DOHH2 (cell line): ENCODE measurements at regions not wholly inside any gene's neighbourhood (a gene's known extent, or its start where the extent isn't known, plus 50 kb on each side); places are given as distances from the start of the nearest gene placed in this dataset.

Source experiments
- H3F3A ChIP-seq: fragments of 200-600 bp; sonication (generic), shearing (Covaris generic); 2 replicates; pipeline ENCODE4 v1.6.0; 2016; ENCODE audit warnings: antibody characterized with exemption, mild to moderate bottlenecking; ENCODE audit not compliant: control insufficient read depth, insufficient read depth
- H3K27ac ChIP-seq: fragments of 200-600 bp; sonication (generic); 2 replicates; pipeline ENCODE4 v1.5.1; 2014; ENCODE audit warnings: low read depth, mild to moderate bottlenecking, low read length, moderate library complexity
- H3K27me3 ChIP-seq: fragments of 200-600 bp; sonication (generic); 2 replicates; pipeline ENCODE4 v1.6.1; 2014; ENCODE audit warnings: mild to moderate bottlenecking, low read length, mixed read lengths; ENCODE audit not compliant: control insufficient read depth
- H3K36me3 ChIP-seq: fragments of 200-600 bp; sonication (generic); 2 replicates; pipeline ENCODE4 v1.6.1; 2014; ENCODE audit warnings: mild to moderate bottlenecking, low read length, moderate library complexity, mixed read lengths; ENCODE audit not compliant: control insufficient read depth
- H3K4me1 ChIP-seq: fragments of 200-600 bp; sonication (generic); 2 replicates; pipeline ENCODE4 v1.6.1; 2014; ENCODE audit warnings: mild to moderate bottlenecking, low read length, mixed read lengths; ENCODE audit not compliant: control insufficient read depth
- H3K4me2 ChIP-seq: fragments of 200-600 bp; sonication (generic); 2 replicates; pipeline ENCODE4 v1.6.0; 2014; ENCODE audit warnings: mild to moderate bottlenecking, low read length, moderate library complexity
- H3K4me3 ChIP-seq: fragments of 200-600 bp; sonication (generic); 2 replicates; pipeline ENCODE4 v1.5.1; 2014; ENCODE audit warnings: mild to moderate bottlenecking, low read length, mixed read lengths
- H3K79me2 ChIP-seq: fragments of 200-600 bp; sonication (generic); 2 replicates; pipeline ENCODE4 v1.6.1; 2014; ENCODE audit warnings: mild to moderate bottlenecking, low read length, mixed read lengths; ENCODE audit not compliant: control insufficient read depth
- H3K9me2 ChIP-seq: fragments of 200-600 bp; sonication (generic); replicated peaks from 2 replicates; pipeline ENCODE4 v1.6.1; 2014; ENCODE audit warnings: mild to moderate bottlenecking, low read length, mixed read lengths; ENCODE audit not compliant: control insufficient read depth
- H3K9me3 ChIP-seq: fragments of 200-600 bp; sonication (generic); 2 replicates; pipeline ENCODE4 v1.6.1; 2014; ENCODE audit warnings: antibody characterized with exemption, low read length, mixed read lengths; ENCODE audit not compliant: control insufficient read depth, insufficient read depth
- H4K20me1 ChIP-seq: fragments of 200-600 bp; sonication (generic); 2 replicates; pipeline ENCODE4 v1.6.0; 2014; ENCODE audit warnings: low read depth, mild to moderate bottlenecking, antibody characterized with exemption, low read length, moderate library complexity; ENCODE audit not compliant: control insufficient read depth, insufficient read depth
- EZH2phosphoT487 ChIP-seq: fragments of 200-600 bp; sonication (generic); IDR thresholded peaks from 2 replicates; pipeline ENCODE4 v1.6.1; 2017; ENCODE audit warnings: borderline replicate concordance, mild to moderate bottlenecking, antibody characterized with exemption, low read length, moderate library complexity, mixed read lengths
- TF ChIP-seq, protein P1 (sequence below): fragments of 200-600 bp; sonication (generic); IDR thresholded peaks from one replicate; pipeline ENCODE4 v1.5.1; 2014; ENCODE audit warnings: antibody characterized with exemption, mild to moderate bottlenecking, low read depth, low read length; ENCODE audit not compliant: poor library complexity, severe bottlenecking

DNA sequence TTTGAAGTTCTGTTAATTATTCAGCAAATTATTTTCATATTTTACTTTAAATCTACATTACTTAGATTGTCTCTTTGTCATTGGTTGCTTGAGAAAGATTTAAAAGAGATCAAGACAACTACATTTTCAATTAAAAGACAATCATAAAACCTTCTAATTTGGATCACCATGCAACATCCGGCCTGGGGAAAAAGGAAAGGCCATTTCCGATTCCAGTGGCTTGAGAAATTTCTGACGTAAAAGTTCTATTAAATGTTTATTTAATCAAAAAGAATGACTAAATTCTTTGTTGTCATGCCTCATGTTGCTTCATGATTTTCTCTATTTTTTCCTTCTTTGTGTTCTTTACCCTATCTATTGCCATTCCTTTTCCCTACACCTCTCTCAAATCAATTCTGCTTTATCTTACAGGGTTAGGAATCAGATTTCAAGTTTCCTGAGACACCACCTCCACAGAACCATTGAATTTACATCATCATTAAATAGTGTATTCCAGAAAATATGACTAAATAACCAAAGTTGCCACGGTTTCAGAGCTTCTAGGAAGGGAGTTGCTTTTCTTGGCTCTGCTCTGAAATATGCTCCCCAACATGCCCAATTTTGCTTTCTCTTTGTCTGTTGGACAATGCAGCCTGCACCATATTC, 124.6 kb upstream of the ACSL4 start:
- H3K4me2 ChIP-seq, result no peak overlapping the region

DNA sequence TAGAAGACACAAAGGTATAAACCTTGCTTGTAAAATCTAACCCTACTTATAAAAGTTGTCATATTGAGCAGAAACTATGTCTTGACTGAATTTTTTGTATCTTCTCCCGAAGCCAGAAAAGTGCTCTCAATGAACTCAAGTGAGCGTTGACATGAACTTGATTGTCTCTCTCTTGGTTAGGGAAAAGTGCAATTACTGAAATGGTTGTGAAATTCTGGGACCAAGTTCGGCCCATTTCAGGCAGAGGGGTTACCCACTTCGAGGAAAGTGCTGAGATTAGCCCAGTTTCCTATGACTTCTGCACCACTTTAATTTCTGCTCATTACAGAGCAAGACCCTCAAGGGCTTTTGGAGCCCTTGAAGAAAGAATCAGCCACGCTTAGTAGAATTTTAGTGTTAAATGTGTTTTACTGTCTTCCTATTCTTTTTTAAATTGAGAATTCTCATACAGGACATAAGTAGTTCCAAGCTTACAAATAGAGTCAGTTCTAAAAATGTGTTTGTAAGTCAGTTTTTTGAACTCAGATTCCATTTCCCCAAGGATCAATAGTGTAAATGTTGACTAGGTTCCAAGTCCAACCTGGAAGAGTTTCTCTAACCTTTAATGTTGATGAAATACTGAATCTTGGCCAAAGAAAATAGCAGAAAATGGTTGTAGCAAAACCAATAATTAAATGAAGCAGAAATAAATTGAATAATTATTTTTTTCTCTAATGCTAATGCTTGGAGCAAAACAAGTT, 125.7 kb upstream of the ACSL4 start:
- H3K9me3 ChIP-seq, result no peaks in the 10 kb centered on the region
- no peaks in the 10 kb centered on the region for H3K36me3 ChIP-seq
- no peaks in the 10 kb centered on the region for H3K9me2 ChIP-seq
- no peak overlapping the region for H3K27ac ChIP-seq
- no peaks in the 10 kb centered on the region for H3K4me1 ChIP-seq
- H3K4me2 ChIP-seq, result no peak overlapping the region
- H3K79me2 ChIP-seq, result no peaks in the 10 kb centered on the region
- no peak for TF ChIP-seq EZH2phosphoT487
- TF ChIP-seq, protein P1, sequence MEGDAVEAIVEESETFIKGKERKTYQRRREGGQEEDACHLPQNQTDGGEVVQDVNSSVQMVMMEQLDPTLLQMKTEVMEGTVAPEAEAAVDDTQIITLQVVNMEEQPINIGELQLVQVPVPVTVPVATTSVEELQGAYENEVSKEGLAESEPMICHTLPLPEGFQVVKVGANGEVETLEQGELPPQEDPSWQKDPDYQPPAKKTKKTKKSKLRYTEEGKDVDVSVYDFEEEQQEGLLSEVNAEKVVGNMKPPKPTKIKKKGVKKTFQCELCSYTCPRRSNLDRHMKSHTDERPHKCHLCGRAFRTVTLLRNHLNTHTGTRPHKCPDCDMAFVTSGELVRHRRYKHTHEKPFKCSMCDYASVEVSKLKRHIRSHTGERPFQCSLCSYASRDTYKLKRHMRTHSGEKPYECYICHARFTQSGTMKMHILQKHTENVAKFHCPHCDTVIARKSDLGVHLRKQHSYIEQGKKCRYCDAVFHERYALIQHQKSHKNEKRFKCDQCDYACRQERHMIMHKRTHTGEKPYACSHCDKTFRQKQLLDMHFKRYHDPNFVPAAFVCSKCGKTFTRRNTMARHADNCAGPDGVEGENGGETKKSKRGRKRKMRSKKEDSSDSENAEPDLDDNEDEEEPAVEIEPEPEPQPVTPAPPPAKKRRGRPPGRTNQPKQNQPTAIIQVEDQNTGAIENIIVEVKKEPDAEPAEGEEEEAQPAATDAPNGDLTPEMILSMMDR, result no peak
- H4K20me1 ChIP-seq, result no peaks in the 10 kb centered on the region
- H3F3A ChIP-seq, result no peaks in the 10 kb centered on the region
- peaks cover 2% of the 10 kb centered on the region; the same call in 1 of the 2 replicates for H3K27me3 ChIP-seq
- H3K4me3 ChIP-seq, result no peak overlapping the region

More for the DNA sequence above, 124.6 kb upstream of the ACSL4 start:
- no peak for TF ChIP-seq EZH2phosphoT487
- TF ChIP-seq, protein P1, result no peak
- Histone ChIP-seq H3K4me1 (no peaks in the 10 kb centered on the region), H3K4me3 (no peak overlapping the region), H3K36me3 (no peaks in the 10 kb centered on the region), H3K27ac (no peak overlapping the region), H3K27me3 (peaks cover 2% of the 10 kb centered on the region; the same call in 1 of the 2 replicates), H3K9me2 (no peaks in the 10 kb centered on the region), H3F3A (no peaks in the 10 kb centered on the region), H4K20me1 (no peaks in the 10 kb centered on the region), H3K79me2 (no peaks in the 10 kb centered on the region), H3K9me3 (no peaks in the 10 kb centered on the region)

DNA sequence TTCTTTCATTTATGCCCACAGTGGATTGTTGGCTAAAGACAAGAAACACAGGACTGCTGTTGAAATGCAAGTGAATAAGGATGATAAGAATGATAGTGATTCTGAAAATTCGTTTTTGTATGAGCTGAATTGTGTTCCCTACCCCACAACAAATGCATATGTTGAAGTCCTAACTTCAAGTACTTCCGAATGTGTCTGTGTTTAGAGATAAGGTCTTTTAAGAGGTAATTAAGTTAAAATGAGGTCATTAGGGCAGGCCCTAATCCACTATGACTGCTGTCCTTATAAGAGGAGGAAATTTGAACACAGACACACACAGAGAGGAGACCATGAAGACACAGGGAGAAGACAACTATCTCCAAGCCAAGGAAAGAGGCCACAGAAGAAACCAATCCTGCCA, 126.6 kb upstream of the ACSL4 start:
- Histone ChIP-seq H3K79me2 (no peaks in the 10 kb centered on the region), H3K9me2 (no peaks in the 10 kb centered on the region), H3K4me1 (no peaks in the 10 kb centered on the region), H3K27ac (no peak overlapping the region), H3F3A (no peaks in the 10 kb centered on the region), H3K4me3 (no peak overlapping the region), H3K4me2 (no peak overlapping the region), H3K9me3 (no peaks in the 10 kb centered on the region), H4K20me1 (no peaks in the 10 kb centered on the region), H3K27me3 (peaks cover 2% of the 10 kb centered on the region; the same call in 1 of the 2 replicates), H3K36me3 (no peaks in the 10 kb centered on the region)
- TF ChIP-seq, protein P1, result no peak
- no peak for TF ChIP-seq EZH2phosphoT487
